ENCODE measurements at regions not wholly inside any gene's neighbourhood (a gene's known extent, or its start where the extent isn't known, plus 50 kb on each side); places are given as distances from the start of the nearest gene placed in this dataset.
"Not testable (repeated sequence)": the region's sequence is repeated elsewhere in the genome, so short reads cannot be mapped to it uniquely, and the experiment has no call there.

GRCh38 chr14:98195256-98195655 lies 1076.7 kb downstream of the BCL11B start:
- DNase-seq (ENCODE audit: low spot score in 2 of 2), result no peak
- Mint-ChIP-seq H3K4me1 (no peaks in the 10 kb centered on the region), H3K27me3 (no peaks in the 10 kb centered on the region), H3K9me3 (peaks cover 1% of the 10 kb centered on the region), H3K27ac (no peak overlapping the region), H3K36me3 (no peaks in the 10 kb centered on the region), H3K4me3 (no peak overlapping the region)
- ATAC-seq (ENCODE audit: low read depth), result no peak

- DNase-seq (ENCODE audit: low spot score in 2 of 2), result no peak
- H3K36me3 Mint-ChIP-seq, result no peaks in the 10 kb centered on the region
- no peak overlapping the region for H3K4me3 Mint-ChIP-seq
- no peaks in the 10 kb centered on the region for H3K4me1 Mint-ChIP-seq
- H3K27ac Mint-ChIP-seq, result no peak overlapping the region
- no peaks in the 10 kb centered on the region for H3K27me3 Mint-ChIP-seq
- no peaks in the 10 kb centered on the region for H3K9me3 Mint-ChIP-seq
- ATAC-seq (ENCODE audit: low read depth), result no peak
These were observed 1074.1 kb downstream of the BCL11B start for GRCh38 chr14:98197933-98198332.

- ATAC-seq (ENCODE audit: low read depth) (no peak), DNase-seq (ENCODE audit: low spot score in 2 of 2) (no peak)
- no peaks in the 10 kb centered on the region for H3K27me3 Mint-ChIP-seq
- H3K36me3 Mint-ChIP-seq, result no peaks in the 10 kb centered on the region
- no peaks in the 10 kb centered on the region for H3K9me3 Mint-ChIP-seq
- H3K4me1 Mint-ChIP-seq, result no peaks in the 10 kb centered on the region
- H3K27ac Mint-ChIP-seq, result no peak overlapping the region
- no peak overlapping the region for H3K4me3 Mint-ChIP-seq
These were observed 1073.6 kb downstream of the BCL11B start for GRCh38 chr14:98198385-98198784.

- no peaks in the 10 kb centered on the region for H3K36me3 Mint-ChIP-seq
- H3K4me3 Mint-ChIP-seq, result no peak overlapping the region
- no peaks in the 10 kb centered on the region for H3K9me3 Mint-ChIP-seq
- no peak for ATAC-seq (ENCODE audit: low read depth)
- DNase-seq (ENCODE audit: low spot score in 2 of 2), result no peak
- H3K27me3 Mint-ChIP-seq, result no peaks in the 10 kb centered on the region
- no peaks in the 10 kb centered on the region for H3K4me1 Mint-ChIP-seq
- no peak overlapping the region for H3K27ac Mint-ChIP-seq
These were observed 1071.4 kb downstream of the BCL11B start for GRCh38 chr14:98200601-98201000.

- ATAC-seq (ENCODE audit: low read depth), result no peak
- no peak for DNase-seq (ENCODE audit: low spot score in 2 of 2)
- Mint-ChIP-seq H3K4me1 (no peaks in the 10 kb centered on the region), H3K4me3 (no peak overlapping the region), H3K27me3 (no peaks in the 10 kb centered on the region), H3K9me3 (no peaks in the 10 kb centered on the region), H3K27ac (no peak overlapping the region), H3K36me3 (no peaks in the 10 kb centered on the region)
These were observed 1068.6 kb downstream of the BCL11B start for GRCh38 chr14:98203421-98203820.

GRCh38 chr14:98204139-98204538 lies 1067.9 kb downstream of the BCL11B start:
- Mint-ChIP-seq H3K4me3 (no peak overlapping the region), H3K4me1 (no peaks in the 10 kb centered on the region), H3K27me3 (no peaks in the 10 kb centered on the region), H3K27ac (no peak overlapping the region), H3K36me3 (no peaks in the 10 kb centered on the region), H3K9me3 (no peaks in the 10 kb centered on the region)
- ATAC-seq (ENCODE audit: low read depth), result no peak
- no peak for DNase-seq (ENCODE audit: low spot score in 2 of 2)

GRCh38 chr14:98207415-98207814 lies 1064.6 kb downstream of the BCL11B start:
- no peak overlapping the region for H3K4me3 Mint-ChIP-seq
- ATAC-seq (ENCODE audit: low read depth) (no peak), DNase-seq (ENCODE audit: low spot score in 2 of 2) (no peak)
- H3K36me3 Mint-ChIP-seq, result no peaks in the 10 kb centered on the region
- no peaks in the 10 kb centered on the region for H3K27me3 Mint-ChIP-seq
- peaks cover 4% of the 10 kb centered on the region for H3K9me3 Mint-ChIP-seq
- H3K4me1 Mint-ChIP-seq, result no peaks in the 10 kb centered on the region
- H3K27ac Mint-ChIP-seq, result no peak overlapping the region

- Mint-ChIP-seq H3K4me1 (no peaks in the 10 kb centered on the region), H3K9me3 (peaks cover 4% of the 10 kb centered on the region), H3K27ac (no peak overlapping the region), H3K36me3 (no peaks in the 10 kb centered on the region), H3K4me3 (no peak overlapping the region), H3K27me3 (no peaks in the 10 kb centered on the region)
- ATAC-seq (ENCODE audit: low read depth) (no peak), DNase-seq (ENCODE audit: low spot score in 2 of 2) (no peak)
These were observed 1063.8 kb downstream of the BCL11B start for GRCh38 chr14:98208211-98208611.

GRCh38 chr14:98208943-98209342 lies 1063.1 kb downstream of the BCL11B start:
- Mint-ChIP-seq H3K27ac (no peak overlapping the region), H3K27me3 (no peaks in the 10 kb centered on the region), H3K36me3 (no peaks in the 10 kb centered on the region), H3K4me3 (no peak overlapping the region), H3K9me3 (peaks cover 4% of the 10 kb centered on the region), H3K4me1 (no peaks in the 10 kb centered on the region)
- no peak for ATAC-seq (ENCODE audit: low read depth)
- DNase-seq (ENCODE audit: low spot score in 2 of 2), result no peak

GRCh38 chr14:98210045-98210672 lies 1061.8 kb downstream of the BCL11B start:
- Mint-ChIP-seq H3K4me3 (no peak overlapping the region), H3K4me1 (no peaks in the 10 kb centered on the region), H3K36me3 (no peaks in the 10 kb centered on the region), H3K27me3 (no peaks in the 10 kb centered on the region), H3K9me3 (peaks cover 4% of the 10 kb centered on the region), H3K27ac (no peak overlapping the region)
- DNase-seq (ENCODE audit: low spot score in 2 of 2) (no peak), ATAC-seq (ENCODE audit: low read depth) (no peak)

- H3K27me3 Mint-ChIP-seq, result no peaks in the 10 kb centered on the region
- no peaks in the 10 kb centered on the region for H3K36me3 Mint-ChIP-seq
- no peak overlapping the region for H3K4me3 Mint-ChIP-seq
- no peak overlapping the region for H3K27ac Mint-ChIP-seq
- no peak for ATAC-seq (ENCODE audit: low read depth)
- no peaks in the 10 kb centered on the region for H3K9me3 Mint-ChIP-seq
- no peaks in the 10 kb centered on the region for H3K4me1 Mint-ChIP-seq
- DNase-seq (ENCODE audit: low spot score in 2 of 2), result no peak
These were observed 1054.5 kb downstream of the BCL11B start for GRCh38 chr14:98217530-98217929.

GRCh38 chr14:98218218-98218617 lies 1053.8 kb downstream of the BCL11B start:
- Mint-ChIP-seq H3K27ac (no peak overlapping the region), H3K27me3 (no peaks in the 10 kb centered on the region), H3K9me3 (peaks cover 2% of the 10 kb centered on the region), H3K36me3 (no peaks in the 10 kb centered on the region), H3K4me1 (no peaks in the 10 kb centered on the region), H3K4me3 (no peak overlapping the region)
- ATAC-seq (ENCODE audit: low read depth), result no peak
- DNase-seq (ENCODE audit: low spot score in 2 of 2), result no peak

GRCh38 chr14:98219638-98220037 lies 1052.4 kb downstream of the BCL11B start:
- Mint-ChIP-seq H3K36me3 (no peaks in the 10 kb centered on the region), H3K9me3 (peaks cover 5% of the 10 kb centered on the region), H3K4me3 (no peak overlapping the region), H3K27me3 (no peaks in the 10 kb centered on the region), H3K4me1 (no peaks in the 10 kb centered on the region), H3K27ac (no peak overlapping the region)
- ATAC-seq (ENCODE audit: low read depth) (no peak), DNase-seq (ENCODE audit: low spot score in 2 of 2) (no peak)

GRCh38 chr14:98223106-98223505 lies 1048.9 kb downstream of the BCL11B start:
- H3K4me1 Mint-ChIP-seq, result no peaks in the 10 kb centered on the region

GRCh38 chr14:98223710-98224109 lies 1048.3 kb downstream of the BCL11B start:
- H3K4me1 Mint-ChIP-seq; ATAC-seq (ENCODE audit: low read depth); H3K9me3 Mint-ChIP-seq; DNase-seq (ENCODE audit: low spot score in 2 of 2); H3K4me3 Mint-ChIP-seq; H3K36me3 Mint-ChIP-seq; H3K27ac Mint-ChIP-seq; H3K27me3 Mint-ChIP-seq: not testable (repeated sequence)

More at GRCh38 chr14:98223106-98223505, 1048.9 kb downstream of the BCL11B start:
- Mint-ChIP-seq H3K4me3 (no peak overlapping the region), H3K9me3 (peaks cover 8% of the 10 kb centered on the region), H3K27me3 (no peaks in the 10 kb centered on the region), H3K27ac (no peak overlapping the region), H3K36me3 (no peaks in the 10 kb centered on the region)
- ATAC-seq (ENCODE audit: low read depth), result no peak
- no peak for DNase-seq (ENCODE audit: low spot score in 2 of 2)
